ENCODE measurements at regions not wholly inside any gene's neighbourhood (a gene's known extent, or its start where the extent isn't known, plus 50 kb on each side); places are given as distances from the start of the nearest gene placed in this dataset.

DNA sequence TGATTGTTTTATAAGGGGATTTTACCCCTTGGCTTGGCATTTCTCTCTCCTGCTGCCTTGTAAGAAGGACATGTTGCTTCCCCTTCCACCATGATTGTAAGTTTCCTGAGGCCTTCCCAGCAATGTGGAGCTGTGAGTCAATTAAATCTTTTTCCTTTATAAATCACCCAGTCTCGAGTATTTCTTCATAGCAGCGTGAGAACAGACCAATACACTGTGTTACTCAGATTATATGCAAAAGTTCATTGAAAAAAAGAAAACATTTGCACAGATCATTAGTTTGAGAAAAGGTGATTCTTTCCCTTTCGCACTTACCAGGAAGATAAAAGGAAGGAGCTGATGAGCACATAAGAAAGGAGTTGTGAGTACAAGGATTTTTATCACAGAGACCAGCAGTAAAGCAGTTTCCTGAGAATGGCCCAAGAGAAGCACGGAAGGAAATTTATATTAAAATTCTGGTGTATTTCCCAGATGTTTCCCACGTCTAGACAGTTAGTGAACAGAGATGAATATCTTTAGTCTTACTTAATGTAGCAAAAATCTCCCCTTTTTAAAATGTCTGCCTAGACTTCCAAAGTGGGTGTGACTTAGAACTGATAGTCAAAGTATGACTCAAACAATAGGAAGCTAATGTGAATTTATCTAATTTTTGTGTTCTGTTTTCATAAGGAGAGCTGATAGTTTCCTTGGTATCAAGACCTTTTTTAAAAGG lies 431.8 kb upstream of the SGCG start:
- TF ChIP-seq, protein P1, sequence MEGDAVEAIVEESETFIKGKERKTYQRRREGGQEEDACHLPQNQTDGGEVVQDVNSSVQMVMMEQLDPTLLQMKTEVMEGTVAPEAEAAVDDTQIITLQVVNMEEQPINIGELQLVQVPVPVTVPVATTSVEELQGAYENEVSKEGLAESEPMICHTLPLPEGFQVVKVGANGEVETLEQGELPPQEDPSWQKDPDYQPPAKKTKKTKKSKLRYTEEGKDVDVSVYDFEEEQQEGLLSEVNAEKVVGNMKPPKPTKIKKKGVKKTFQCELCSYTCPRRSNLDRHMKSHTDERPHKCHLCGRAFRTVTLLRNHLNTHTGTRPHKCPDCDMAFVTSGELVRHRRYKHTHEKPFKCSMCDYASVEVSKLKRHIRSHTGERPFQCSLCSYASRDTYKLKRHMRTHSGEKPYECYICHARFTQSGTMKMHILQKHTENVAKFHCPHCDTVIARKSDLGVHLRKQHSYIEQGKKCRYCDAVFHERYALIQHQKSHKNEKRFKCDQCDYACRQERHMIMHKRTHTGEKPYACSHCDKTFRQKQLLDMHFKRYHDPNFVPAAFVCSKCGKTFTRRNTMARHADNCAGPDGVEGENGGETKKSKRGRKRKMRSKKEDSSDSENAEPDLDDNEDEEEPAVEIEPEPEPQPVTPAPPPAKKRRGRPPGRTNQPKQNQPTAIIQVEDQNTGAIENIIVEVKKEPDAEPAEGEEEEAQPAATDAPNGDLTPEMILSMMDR (IDR thresholded peaks at IDR 0.05; ENCODE audit: insufficient read depth, low read depth, low read length) = no peak
- TF ChIP-seq EZH2 (IDR thresholded peaks at IDR 0.05; ENCODE audit: insufficient read depth, low read length) = no peak
